ENCODE measurements at regions not wholly inside any gene's neighbourhood (a gene's known extent, or its start where the extent isn't known, plus 50 kb on each side); places are given as distances from the start of the nearest gene placed in this dataset.
A peak's percentile ranks its signal among the peaks of the same experiment; 100 is the strongest.

- TF ChIP-seq, protein P1, sequence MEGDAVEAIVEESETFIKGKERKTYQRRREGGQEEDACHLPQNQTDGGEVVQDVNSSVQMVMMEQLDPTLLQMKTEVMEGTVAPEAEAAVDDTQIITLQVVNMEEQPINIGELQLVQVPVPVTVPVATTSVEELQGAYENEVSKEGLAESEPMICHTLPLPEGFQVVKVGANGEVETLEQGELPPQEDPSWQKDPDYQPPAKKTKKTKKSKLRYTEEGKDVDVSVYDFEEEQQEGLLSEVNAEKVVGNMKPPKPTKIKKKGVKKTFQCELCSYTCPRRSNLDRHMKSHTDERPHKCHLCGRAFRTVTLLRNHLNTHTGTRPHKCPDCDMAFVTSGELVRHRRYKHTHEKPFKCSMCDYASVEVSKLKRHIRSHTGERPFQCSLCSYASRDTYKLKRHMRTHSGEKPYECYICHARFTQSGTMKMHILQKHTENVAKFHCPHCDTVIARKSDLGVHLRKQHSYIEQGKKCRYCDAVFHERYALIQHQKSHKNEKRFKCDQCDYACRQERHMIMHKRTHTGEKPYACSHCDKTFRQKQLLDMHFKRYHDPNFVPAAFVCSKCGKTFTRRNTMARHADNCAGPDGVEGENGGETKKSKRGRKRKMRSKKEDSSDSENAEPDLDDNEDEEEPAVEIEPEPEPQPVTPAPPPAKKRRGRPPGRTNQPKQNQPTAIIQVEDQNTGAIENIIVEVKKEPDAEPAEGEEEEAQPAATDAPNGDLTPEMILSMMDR (IDR thresholded peaks at IDR 0.05; ENCODE audit: insufficient read depth, low read length, poor library complexity, severe bottlenecking), result no peak
- TF ChIP-seq EZH2phosphoT487 (conservative IDR thresholded peaks at IDR 0.05; ENCODE audit: low read length), result no peak
- H2AFZ ChIP-seq (ENCODE audit: low read depth, low read length, severe bottlenecking), result peak overlapping the region; percentile 20
Measured at GRCh38 chr13:67306742-67307141, 76.6 kb upstream of the PCDH9 start.

GRCh38 chr13:67303661-67304333 is 73.7 kb upstream of the PCDH9 start:
- Histone ChIP-seq H3K9me2 (replicated peaks; ENCODE audit: insufficient read depth, low read length) (no peaks in the 10 kb centered on the region), H3K9me3 (ENCODE audit: insufficient read depth, low read length) (no peaks in the 10 kb centered on the region), H2AFZ (ENCODE audit: low read depth, low read length, severe bottlenecking) (peak overlapping the region; percentile 68), H3F3A (ENCODE audit: insufficient read depth) (no peaks in the 10 kb centered on the region), H3K36me3 (ENCODE audit: low read length) (no peaks in the 10 kb centered on the region), H3K4me2 (ENCODE audit: low read depth, low read length, poor library complexity, severe bottlenecking) (no peak overlapping the region), H3K9ac (ENCODE audit: low read length) (no peak overlapping the region), H3K79me2 (ENCODE audit: insufficient read depth, low read length) (no peaks in the 10 kb centered on the region), H3K27ac (ENCODE audit: low read depth, low read length) (no peak overlapping the region), H3K27me3 (ENCODE audit: low read length) (no peaks in the 10 kb centered on the region), H3K4me3 (ENCODE audit: insufficient read depth, low read length, poor library complexity, severe bottlenecking) (no peak overlapping the region), H4K20me1 (ENCODE audit: low read depth, low read length) (no peaks in the 10 kb centered on the region)
- TF ChIP-seq EZH2phosphoT487 (conservative IDR thresholded peaks at IDR 0.05; ENCODE audit: low read length), result no peak
- TF ChIP-seq, protein P1 (IDR thresholded peaks at IDR 0.05; ENCODE audit: insufficient read depth, low read length, poor library complexity, severe bottlenecking), result no peak

More at GRCh38 chr13:67306742-67307141, 76.6 kb upstream of the PCDH9 start:
- Histone ChIP-seq H3K4me3 (ENCODE audit: insufficient read depth, low read length, poor library complexity, severe bottlenecking) (no peak overlapping the region), H3K9me2 (replicated peaks; ENCODE audit: insufficient read depth, low read length) (no peaks in the 10 kb centered on the region), H3K9me3 (ENCODE audit: insufficient read depth, low read length) (no peaks in the 10 kb centered on the region), H3F3A (ENCODE audit: insufficient read depth) (no peaks in the 10 kb centered on the region), H3K36me3 (ENCODE audit: low read length) (no peaks in the 10 kb centered on the region), H3K27ac (ENCODE audit: low read depth, low read length) (no peak overlapping the region), H3K9ac (ENCODE audit: low read length) (no peak overlapping the region), H4K20me1 (ENCODE audit: low read depth, low read length) (no peaks in the 10 kb centered on the region), H3K27me3 (ENCODE audit: low read length) (no peaks in the 10 kb centered on the region), H3K4me2 (ENCODE audit: low read depth, low read length, poor library complexity, severe bottlenecking) (no peak overlapping the region), H3K79me2 (ENCODE audit: insufficient read depth, low read length) (no peaks in the 10 kb centered on the region)

DNA sequence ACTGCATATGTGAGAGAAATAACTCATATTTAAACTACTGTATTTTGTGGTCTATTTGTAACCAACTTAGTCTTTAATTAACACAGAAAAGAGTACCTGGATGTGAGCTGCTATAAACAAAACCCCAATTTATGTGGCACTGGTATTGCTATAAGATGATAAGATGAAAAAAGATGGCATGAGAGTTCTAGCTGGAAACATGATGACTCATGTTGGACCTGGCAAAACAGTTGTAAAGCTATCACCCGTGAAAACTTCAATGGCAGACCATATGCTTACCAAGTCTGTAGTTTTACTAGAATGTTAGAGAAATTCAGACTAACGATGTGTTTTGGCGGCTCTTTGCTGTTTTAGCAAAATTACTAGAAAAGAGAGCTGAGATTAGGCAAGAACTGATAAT is 69.6 kb upstream of the PCDH9 start:
- H3K27me3 ChIP-seq (ENCODE audit: low read length), result no peaks in the 10 kb centered on the region
- no peak for TF ChIP-seq EZH2phosphoT487 (conservative IDR thresholded peaks at IDR 0.05; ENCODE audit: low read length)
- TF ChIP-seq, protein P1 (IDR thresholded peaks at IDR 0.05; ENCODE audit: insufficient read depth, low read length, poor library complexity, severe bottlenecking), result no peak
- H3K36me3 ChIP-seq (ENCODE audit: low read length), result no peaks in the 10 kb centered on the region
- no peaks in the 10 kb centered on the region for H3K79me2 ChIP-seq (ENCODE audit: insufficient read depth, low read length)
- peak overlapping the region; percentile 34 for H2AFZ ChIP-seq (ENCODE audit: low read depth, low read length, severe bottlenecking)
- no peaks in the 10 kb centered on the region for H3K9me2 ChIP-seq (replicated peaks; ENCODE audit: insufficient read depth, low read length)
- no peak overlapping the region for H3K9ac ChIP-seq (ENCODE audit: low read length)
- H4K20me1 ChIP-seq (ENCODE audit: low read depth, low read length), result no peaks in the 10 kb centered on the region
- H3F3A ChIP-seq (ENCODE audit: insufficient read depth), result no peaks in the 10 kb centered on the region
- H3K4me3 ChIP-seq (ENCODE audit: insufficient read depth, low read length, poor library complexity, severe bottlenecking), result no peak overlapping the region
- H3K9me3 ChIP-seq (ENCODE audit: insufficient read depth, low read length), result no peaks in the 10 kb centered on the region
- H3K4me2 ChIP-seq (ENCODE audit: low read depth, low read length, poor library complexity, severe bottlenecking), result no peak overlapping the region
- H3K27ac ChIP-seq (ENCODE audit: low read depth, low read length), result no peak overlapping the region
